T-helper 1 cell treated with Interleukin-12 subunit alpha and Interleukin-12 subunit beta and Interleukin-4 antibody, amounts not matched to agents 30 ng/mL and 1 ng/mL, for 36 hours (primary cell): ENCODE measurements at regions not wholly inside any gene's neighbourhood (a gene's known extent, or its start where the extent isn't known, plus 50 kb on each side); places are given as distances from the start of the nearest gene placed in this dataset.

ENCODE experiments used
- intact Hi-C: fragments of 100-400 bp; cut with micrococcal nuclease; formaldehyde crosslinking; loops from one replicate; pipeline ENCODE4 v1.15.1; 2024

- intact Hi-C loops = loop anchor here (5.0 kb wide), 1 partner anchor 1219 kb away; no protein-coding TSS in a partner anchor
Observed at GRCh38 chr10:76618171-76618570, 1019.4 kb downstream of the KCNMA1 start.

DNA sequence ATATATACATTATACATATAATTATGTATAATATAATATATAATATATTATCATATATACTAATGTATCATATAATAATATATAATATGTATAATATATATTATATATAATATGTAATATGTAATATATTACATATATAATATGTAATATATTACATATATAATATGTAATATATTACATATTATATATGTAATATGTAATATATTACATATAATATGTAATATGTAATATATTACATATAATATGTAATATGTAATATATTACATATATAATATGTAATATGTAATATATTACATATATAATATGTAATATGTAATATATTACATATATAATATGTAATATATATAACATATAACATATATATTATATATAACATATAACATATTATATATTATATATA lies 1020.9 kb downstream of the KCNMA1 start:
- intact Hi-C loops = loop anchor here (5.0 kb wide), 1 partner anchor 1221 kb away; no protein-coding TSS in a partner anchor

- intact Hi-C loops = loop anchor here (5.0 kb wide), 1 partner anchor 1222 kb away; no protein-coding TSS in a partner anchor
Observed at GRCh38 chr10:76615049-76615448, 1022.6 kb downstream of the KCNMA1 start.
